ENCODE measurements at regions not wholly inside any gene's neighbourhood (a gene's known extent, or its start where the extent isn't known, plus 50 kb on each side); places are given as distances from the start of the nearest gene placed in this dataset.

DNA sequence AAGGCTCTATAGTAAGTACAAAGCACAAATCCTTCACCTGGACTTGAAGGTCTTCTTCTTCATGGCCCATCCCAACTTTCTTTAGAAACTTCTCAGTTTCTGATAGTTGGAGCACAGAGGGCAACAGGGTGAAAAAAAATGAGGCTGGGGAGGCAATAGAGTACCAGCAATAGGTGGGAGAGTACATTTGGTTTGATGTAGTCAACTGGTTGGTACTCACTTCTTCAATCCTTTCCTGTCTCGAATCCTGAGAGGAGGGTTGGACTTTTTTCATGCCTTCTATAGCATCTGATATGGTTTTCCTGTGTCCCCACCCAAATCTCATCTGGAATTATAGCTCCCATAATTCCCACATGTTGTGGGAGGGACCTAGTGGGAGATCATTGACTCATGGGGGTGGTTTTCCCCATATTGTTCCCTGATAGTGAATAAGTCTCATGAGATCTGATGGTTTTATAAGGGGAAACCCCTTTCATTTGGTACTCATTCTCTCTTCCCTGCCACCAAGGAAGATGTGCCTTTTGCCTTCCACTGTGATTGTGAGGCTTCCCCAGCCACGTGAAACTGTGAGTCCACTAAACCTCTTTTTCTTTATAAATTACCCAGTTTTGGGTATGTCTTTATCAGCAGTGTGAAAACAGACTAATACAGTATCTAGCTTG is 75.9 kb upstream of the LCLAT1 start:
- DNase-seq (ENCODE audit: low read depth in 2 of 2) = no peak

DNA sequence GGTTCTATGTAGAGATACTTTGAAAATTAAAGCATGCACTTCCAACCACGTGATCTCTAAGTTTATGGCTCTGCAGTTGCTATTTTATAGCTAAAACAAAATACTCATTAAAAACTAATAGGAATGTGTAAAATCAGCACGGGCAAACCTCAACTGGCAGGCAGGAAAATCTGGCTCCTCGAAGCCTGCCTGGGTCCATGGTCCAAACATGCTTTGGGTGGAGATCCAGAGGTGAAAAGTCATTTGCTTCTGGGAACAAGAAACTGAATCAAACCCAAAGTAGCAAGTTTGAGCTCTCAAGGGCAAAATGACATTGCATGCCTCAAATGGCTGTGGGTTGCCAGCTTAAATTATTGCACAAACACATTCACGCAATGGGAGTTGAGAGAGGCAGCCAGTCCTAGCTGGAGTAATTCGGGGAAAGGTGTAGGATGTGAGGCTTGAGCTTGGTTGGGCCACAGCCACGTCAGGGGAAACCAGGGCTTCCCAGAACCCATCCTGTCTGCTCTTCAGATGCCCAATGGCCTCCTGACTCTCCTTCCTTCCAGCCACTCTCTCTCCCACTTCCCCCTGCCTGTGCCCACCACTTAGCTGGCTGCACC is 75.2 kb upstream of the LCLAT1 start:
- no peak for DNase-seq (ENCODE audit: low read depth in 2 of 2)

DNA sequence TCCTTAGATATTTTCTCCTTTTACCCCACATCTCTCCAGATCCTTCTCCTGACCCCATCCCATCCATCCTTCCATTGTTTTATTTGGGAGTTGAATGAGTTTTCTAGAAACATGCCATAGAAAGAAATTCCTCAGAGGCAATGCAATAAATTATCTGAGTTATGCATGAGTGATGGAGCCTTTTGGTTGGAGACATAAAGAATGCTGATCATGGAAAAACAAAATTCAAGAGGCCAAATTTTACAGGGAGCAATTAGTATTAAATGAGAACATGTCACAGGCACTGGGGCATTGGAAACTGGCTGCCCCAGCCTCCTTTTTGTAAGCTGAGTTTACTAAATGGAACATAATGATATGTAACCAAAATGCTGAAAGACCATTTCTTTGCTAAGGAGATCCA is 74.2 kb upstream of the LCLAT1 start:
- DNase-seq (ENCODE audit: low read depth in 2 of 2) = no peak

DNA sequence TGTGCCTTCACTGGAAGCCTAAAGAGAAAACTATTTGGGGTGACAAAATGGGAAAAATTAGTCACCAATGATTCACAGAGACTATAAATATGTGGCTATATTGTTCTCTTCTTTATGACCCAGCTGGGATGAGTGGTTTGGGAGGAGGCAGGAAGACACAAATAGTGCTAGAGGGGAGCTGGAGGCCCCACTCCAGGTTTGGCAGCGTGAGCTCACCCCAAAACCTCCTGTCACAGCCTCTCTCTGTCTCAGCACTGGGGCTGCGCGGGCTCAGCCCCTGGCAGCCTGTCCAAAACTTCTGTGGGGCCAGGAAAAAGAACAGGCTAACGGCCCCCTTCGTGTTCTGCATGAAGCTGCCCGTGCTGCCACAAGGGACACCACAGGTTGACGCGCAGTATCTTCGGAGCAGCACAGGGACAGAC is 73.2 kb upstream of the LCLAT1 start:
- peak; percentile 87 for DNase-seq (ENCODE audit: low read depth in 2 of 2)

DNA sequence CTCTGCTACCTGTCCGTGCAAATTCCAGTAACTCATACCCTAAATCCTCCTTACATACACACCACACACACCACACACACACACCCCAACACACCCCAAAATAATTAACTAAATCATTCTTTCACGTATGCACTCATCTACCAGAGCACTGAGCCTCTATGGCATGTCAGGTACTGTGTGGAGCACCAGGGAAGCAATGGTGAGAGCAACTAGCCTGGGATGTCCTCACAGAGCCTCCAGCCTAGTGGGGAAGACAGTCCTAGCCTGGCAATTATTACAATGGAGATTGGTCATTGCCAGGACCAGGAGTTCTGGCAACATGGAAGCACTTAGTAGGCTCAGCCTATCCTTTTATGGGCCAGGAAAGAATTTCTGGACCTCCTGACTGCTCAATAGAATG is 72.7 kb upstream of the LCLAT1 start:
- DNase-seq (ENCODE audit: low read depth in 2 of 2) = no peak

DNA sequence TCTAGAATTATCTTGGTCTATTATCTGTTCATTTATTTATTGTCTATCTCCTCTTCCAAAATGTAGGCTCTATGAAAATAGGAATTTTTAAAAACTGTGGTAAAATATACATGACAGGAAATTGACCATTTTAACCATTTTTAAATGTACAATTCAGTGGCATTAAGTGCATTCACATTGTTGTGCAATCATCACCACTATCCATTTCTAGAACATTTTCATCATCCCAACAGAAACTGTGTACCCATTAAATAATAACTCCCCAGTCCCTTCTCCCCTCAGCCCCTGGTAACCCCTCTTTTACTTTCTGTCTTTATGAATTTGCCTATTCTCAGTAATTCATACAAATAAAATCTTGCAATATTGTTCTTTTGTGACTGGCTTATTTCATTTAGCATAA is 71.1 kb upstream of the LCLAT1 start:
- DNase-seq (ENCODE audit: low read depth in 2 of 2) = no peak

DNA sequence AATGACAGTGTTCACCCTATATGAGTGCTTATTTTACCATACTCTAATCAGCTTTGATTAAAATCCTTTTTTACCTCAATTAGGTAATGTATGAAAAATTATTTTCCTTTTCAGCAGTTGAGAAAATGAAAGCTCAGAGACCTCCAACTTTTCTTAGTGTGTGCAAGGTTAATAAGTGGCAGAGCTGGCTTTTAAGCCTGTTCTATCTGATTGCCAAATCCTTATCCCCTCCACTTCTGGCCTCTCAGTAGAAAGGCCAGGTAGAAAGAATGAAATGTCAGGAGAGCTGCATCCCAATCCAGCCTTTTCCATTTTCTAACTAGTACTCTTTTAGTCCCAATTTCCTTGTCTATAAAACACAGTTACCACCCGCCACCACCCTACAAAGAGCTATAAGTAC is 67.6 kb upstream of the LCLAT1 start:
- DNase-seq (ENCODE audit: low read depth in 2 of 2) = no peak

DNA sequence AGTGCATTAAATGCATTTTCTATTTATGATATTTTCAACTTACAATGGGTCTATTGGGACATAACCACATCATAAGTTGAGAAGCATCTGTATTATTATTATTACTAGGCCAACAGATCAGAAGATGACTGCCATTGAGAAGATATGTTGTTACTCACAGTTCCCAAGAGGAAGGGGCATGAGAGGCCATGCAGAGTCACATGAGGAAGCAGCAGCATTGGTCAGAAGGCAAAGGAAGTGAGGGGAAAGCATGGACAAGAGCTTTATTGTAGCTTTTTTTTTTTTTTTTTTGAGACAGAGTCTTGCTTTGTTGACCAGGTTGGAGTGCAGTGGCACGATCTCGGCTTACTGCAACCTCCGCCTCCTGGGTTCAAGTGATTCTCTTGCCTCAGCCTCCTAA is 66.2 kb upstream of the LCLAT1 start:
- DNase-seq (ENCODE audit: low read depth in 2 of 2) = no peak

DNA sequence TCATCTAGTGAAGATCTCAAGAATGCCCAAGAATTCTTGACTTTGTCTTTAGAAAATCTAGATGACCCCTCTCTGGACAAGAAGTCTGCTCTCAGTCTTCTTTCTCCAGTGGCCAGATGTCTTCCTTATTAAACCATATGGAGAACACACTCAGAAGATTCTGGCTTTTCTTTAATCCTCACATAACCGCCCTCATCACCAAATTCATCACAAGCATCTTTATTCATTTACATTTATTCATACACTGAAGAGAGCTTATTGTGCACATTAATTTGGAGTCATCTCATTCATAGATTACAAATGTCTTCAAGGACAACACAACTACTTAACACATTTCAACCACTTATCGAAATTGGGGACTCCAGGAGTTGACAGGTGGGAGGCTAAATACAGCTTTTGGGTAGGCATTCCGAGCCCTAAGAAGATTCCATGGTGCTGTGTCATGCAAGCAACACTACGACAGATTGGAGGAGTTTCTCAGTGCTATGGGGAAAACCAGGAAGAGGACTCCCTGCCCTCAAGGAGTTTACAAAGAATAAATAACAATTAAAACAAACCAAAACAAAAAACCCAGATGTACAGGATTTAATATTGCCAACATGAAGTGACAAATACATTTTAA is 64.8 kb upstream of the LCLAT1 start:
- DNase-seq (ENCODE audit: low read depth in 2 of 2) = no peak

DNA sequence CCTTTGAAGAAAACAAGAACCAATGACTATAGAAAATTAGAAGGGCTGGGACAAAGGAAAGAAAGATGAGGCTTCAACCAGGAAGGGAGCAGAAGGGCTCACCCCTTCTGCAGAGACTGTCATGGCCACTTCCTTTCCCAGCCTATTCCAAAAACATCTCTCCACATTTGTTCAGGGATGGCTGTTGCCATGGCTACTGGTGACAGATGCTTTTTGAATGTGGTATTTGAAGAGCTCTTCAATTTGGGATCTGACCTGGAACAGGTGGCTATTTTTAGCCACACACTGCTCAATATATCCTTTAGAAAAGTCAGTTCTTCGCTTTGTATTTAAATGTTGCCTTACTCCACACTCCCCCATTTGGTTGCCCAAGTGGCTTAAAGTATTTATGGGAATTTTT is 64.1 kb upstream of the LCLAT1 start:
- DNase-seq (ENCODE audit: low read depth in 2 of 2) = no peak

DNA sequence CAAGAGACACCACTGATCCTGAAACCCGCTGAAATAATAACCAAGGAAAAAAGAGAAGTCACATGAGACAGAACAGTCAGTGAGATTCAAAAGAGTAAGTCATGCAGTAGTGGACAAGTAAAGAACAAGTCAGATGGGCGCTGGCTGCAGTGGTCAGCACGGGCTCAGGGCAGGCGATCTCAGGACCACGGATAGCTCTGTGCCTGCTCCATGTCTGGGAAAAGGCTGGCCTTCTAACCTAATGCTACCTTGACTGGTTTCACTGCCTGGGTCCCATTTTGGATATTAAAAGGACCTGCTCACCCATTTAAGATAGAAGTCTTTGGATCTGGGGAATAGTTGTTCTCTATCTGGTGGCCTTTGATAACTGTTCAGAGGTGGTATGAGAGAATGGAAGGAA is 61.7 kb upstream of the LCLAT1 start:
- DNase-seq (ENCODE audit: low read depth in 2 of 2) = no peak

DNA sequence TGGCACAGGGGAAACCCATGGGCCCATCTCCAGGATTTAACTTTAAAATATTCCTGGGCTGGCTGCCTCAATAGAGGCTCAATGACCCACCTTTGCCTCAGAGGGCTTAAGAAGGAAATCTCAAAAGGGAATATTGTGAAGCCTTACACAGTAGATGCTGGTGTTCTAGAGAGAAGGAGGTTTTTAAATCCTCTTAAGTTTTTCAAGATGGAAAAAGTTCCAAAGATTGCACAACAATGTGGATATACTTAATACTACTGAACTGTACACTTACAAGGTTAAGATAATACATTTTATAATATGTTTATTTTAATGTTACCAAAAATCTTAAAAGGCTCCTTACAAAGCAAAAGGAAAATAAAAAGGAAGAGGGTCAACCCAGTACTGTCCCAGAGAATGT is 54.9 kb upstream of the LCLAT1 start:
- DNase-seq (ENCODE audit: low read depth in 2 of 2) = no peak

DNA sequence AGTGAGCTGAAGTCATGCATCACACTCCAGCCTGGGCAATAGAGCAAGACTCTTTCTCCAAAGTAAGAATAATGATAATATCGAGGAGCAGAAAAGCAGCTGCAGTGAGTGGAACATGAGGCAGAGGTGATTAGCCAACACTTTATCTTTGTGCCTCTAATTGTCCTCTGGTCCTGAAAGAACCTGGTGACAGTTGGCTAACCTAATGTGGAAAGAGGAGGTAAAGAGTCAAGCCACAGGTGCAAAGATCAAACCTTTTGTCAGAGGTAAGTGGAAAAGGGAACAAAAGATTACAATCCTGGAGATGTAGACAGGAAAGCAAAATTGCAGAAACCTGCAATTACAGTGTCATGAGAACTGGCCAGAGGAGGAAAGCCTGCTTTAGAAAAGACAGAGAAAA is 53.5 kb upstream of the LCLAT1 start:
- DNase-seq (ENCODE audit: low read depth in 2 of 2) = no peak

DNA sequence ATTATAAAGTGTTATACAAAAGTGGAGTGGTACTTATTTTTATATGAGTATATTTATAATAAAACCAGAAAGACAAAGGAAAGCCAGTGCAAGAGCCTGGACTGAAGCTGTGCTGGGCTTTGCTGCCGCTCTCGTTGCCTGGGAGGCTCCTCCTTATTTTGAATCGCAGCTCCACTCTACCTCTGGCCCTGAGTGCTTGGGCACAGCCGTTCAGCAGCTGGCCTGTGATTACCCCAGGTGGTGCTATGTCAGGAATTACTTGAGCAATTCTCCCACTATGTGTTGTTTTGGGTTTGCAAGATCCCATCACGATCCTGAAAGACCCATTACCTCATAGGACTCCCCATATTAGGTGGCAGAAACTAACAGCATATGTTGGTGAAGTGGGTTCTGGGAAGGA is 53.0 kb upstream of the LCLAT1 start:
- no peak for DNase-seq (ENCODE audit: low read depth in 2 of 2)

DNA sequence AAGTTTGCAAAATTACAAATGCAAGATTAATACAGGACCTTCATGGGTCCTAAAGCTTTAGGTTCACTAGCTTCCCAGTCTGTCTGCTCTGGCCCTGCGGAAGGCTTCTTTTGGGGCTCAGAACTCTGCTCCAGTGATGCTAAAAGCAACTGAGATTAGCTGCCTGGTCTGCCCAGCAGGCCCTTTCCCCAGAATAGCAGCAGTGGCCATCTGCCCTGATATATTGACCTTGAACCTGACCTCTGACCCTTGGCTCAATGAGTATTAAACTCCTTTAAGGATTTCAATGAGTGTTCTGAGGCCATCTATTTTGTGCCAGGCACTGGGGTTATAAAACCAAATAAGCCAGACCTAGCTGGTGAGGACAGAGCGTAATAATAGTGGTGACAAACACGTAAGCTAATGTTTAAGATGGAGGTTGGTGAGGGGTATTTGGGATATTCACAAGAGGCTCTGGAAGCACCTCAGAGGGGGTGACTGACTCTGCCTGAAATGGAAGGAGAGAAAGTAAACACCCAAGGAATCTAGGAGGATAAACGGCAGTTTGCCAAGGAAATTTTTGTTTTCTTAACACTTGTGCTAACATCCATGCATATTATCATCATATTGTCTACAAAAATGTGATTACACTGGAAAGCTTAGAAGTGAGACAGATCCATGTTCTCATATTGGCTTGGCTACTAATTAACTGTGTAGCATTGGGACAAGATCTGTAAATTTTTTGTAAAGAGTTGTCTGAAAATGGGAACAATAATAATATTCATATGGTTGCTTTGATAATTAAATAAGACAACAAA is 50.4 kb upstream of the LCLAT1 start:
- DNase-seq (ENCODE audit: low read depth in 2 of 2) = no peak
